PC-3 (cell line): ENCODE measurements at regions not wholly inside any gene's neighbourhood (a gene's known extent, or its start where the extent isn't known, plus 50 kb on each side); places are given as distances from the start of the nearest gene placed in this dataset.

ENCODE experiments used
- ATAC-seq: fragments of 200-7000 bp; cut with Tn5 transposase; 2 replicates; pipeline ENCODE4 v1.9.1; 2020; ENCODE audit warnings: mild to moderate bottlenecking, moderate library complexity
- BruUV-seq: library from RNA; stranded (reverse); fragments of 400-500 nt; replicated peaks from 2 replicates; lab custom pipeline; 2021; lab: Mats Ljungman, UMichigan
- CTCF ChIA-PET: fragments of 300-600 bp; sonication (Branson Sonifier 250); formaldehyde crosslinking; loops from one replicate; lab custom pipeline; 2022; ENCODE audit warnings: antibody characterized with exemption; lab: Charles Lee
- POLR2A ChIA-PET: fragments of 300-600 bp; sonication (Branson Sonifier 250); formaldehyde crosslinking; loops from one replicate; lab custom pipeline; 2022; ENCODE audit warnings: antibody characterized with exemption; ENCODE audit not compliant: unreplicated experiment; lab: Charles Lee
- DNase-seq: peaks from one replicate; pipeline ENCODE4 v3.0.0-alpha.2; 2015
- H2AFZ ChIP-seq: fragments of 300-600 bp; sonication (generic); 2 replicates; pipeline ENCODE4 v1.6.0; 2016; ENCODE audit warnings: antibody characterized with exemption, low read length
- H3F3A ChIP-seq: fragments of 300-600 bp; sonication (generic); one replicate; pipeline ENCODE4 v1.6.0; 2017; ENCODE audit warnings: antibody characterized with exemption, low read length, control low read depth, mild to moderate bottlenecking; ENCODE audit not compliant: unreplicated experiment
- H3K27ac ChIP-seq: fragments of 300-600 bp; sonication (generic); 2 replicates; pipeline ENCODE4 v1.5.1; 2016; ENCODE audit warnings: mild to moderate bottlenecking, low read length
- H3K27me3 ChIP-seq: fragments of 300-600 bp; sonication (generic); 2 replicates; pipeline ENCODE4 v1.6.1; 2016; ENCODE audit warnings: low read length, mixed read lengths
- H3K36me3 ChIP-seq: fragments of 300-600 bp; sonication (generic); 2 replicates; pipeline ENCODE4 v1.6.1; 2016; ENCODE audit warnings: low read depth, mixed run types, low read length, mixed read lengths
- H3K4me1 ChIP-seq: fragments of 300-600 bp; sonication (generic); 2 replicates; pipeline ENCODE4 v1.5.1; 2016; ENCODE audit warnings: low read length; ENCODE audit not compliant: insufficient read depth
- H3K4me2 ChIP-seq: fragments of 300-600 bp; sonication (generic); 2 replicates; pipeline ENCODE4 v1.6.0; 2016; ENCODE audit warnings: low read length
- H3K4me3 ChIP-seq: fragments of 300-600 bp; sonication (generic); 2 replicates; pipeline ENCODE4 v1.5.1; 2016; ENCODE audit warnings: mild to moderate bottlenecking, low read length, mixed read lengths
- H3K79me2 ChIP-seq: fragments of 300-600 bp; sonication (generic); 2 replicates; pipeline ENCODE4 v1.6.1; 2017; ENCODE audit warnings: low read length, mixed read lengths
- H3K9ac ChIP-seq: fragments of 300-600 bp; sonication (generic); 2 replicates; pipeline ENCODE4 v1.6.0; 2016; ENCODE audit warnings: mild to moderate bottlenecking, low read length
- H3K9me2 ChIP-seq: fragments of 300-600 bp; sonication (generic); replicated peaks from 2 replicates; pipeline ENCODE4 v1.6.1; 2016; ENCODE audit warnings: mixed run types, low read length, mixed read lengths
- H3K9me3 ChIP-seq: fragments of 300-600 bp; sonication (generic); 2 replicates; pipeline ENCODE4 v1.6.1; 2016; ENCODE audit warnings: low read length, mixed read lengths
- H4K20me1 ChIP-seq: fragments of 300-600 bp; sonication (generic); 2 replicates; pipeline ENCODE4 v1.6.1; 2016; ENCODE audit warnings: low read length, mixed read lengths
- CTCF ChIP-seq: fragments of 300-600 bp; sonication (generic); conservative IDR thresholded peaks from 2 replicates; pipeline ENCODE4 v1.5.1; 2017; ENCODE audit warnings: antibody characterized with exemption, low read depth, mild to moderate bottlenecking, low read length
- EZH2 ChIP-seq: fragments of 300-600 bp; sonication (generic); IDR thresholded peaks from one replicate; pipeline ENCODE4 v1.6.1; 2017; ENCODE audit warnings: antibody characterized with exemption, mild to moderate bottlenecking, low read length; ENCODE audit not compliant: unreplicated experiment
- EZH2phosphoT487 ChIP-seq: fragments of 300-600 bp; sonication (generic); IDR thresholded peaks from 2 replicates; pipeline ENCODE4 v1.6.1; 2018; ENCODE audit warnings: mild to moderate bottlenecking, antibody characterized with exemption, low read length, borderline replicate concordance
- intact Hi-C: fragments of 100-400 bp; cut with micrococcal nuclease; formaldehyde crosslinking; loops from 2 replicates; pipeline ENCODE4 v1.9.0; 2023

GRCh38 chr5:92962752-92963151 lies 618.3 kb downstream of the NR2F1-AS1 start:
- POLR2A ChIA-PET, result no interaction called here
- intact Hi-C loops, result no loop called here
- CTCF ChIA-PET, result no interaction called here
- no peak for ATAC-seq
- no peak overlapping the region for H3K27ac ChIP-seq
- DNase-seq, result no peak
- H3K4me3 ChIP-seq, result no peak overlapping the region
- H3K27me3 ChIP-seq, result no peaks in the 10 kb centered on the region
- no peaks in the 10 kb centered on the region for H3K4me1 ChIP-seq
- H3K36me3 ChIP-seq, result no peaks in the 10 kb centered on the region
- no peaks in the 10 kb centered on the region for H3K9me2 ChIP-seq
- no peak overlapping the region for H2AFZ ChIP-seq
- H3K9me3 ChIP-seq, result no peaks in the 10 kb centered on the region
- BruUV-seq, result no TSS peak
- TF ChIP-seq CTCF (no peak), EZH2 (no peak), EZH2phosphoT487 (no peak)
- H3K4me2 ChIP-seq, result no peak overlapping the region
- H3F3A ChIP-seq, result no peaks in the 10 kb centered on the region
- no peak overlapping the region for H3K9ac ChIP-seq
- no peaks in the 10 kb centered on the region for H4K20me1 ChIP-seq
- no peaks in the 10 kb centered on the region for H3K79me2 ChIP-seq

GRCh38 chr5:92956886-92957285 lies 624.1 kb downstream of the NR2F1-AS1 start:
- Histone ChIP-seq H3K36me3 (peaks cover 2% of the 10 kb centered on the region; the same call in 1 of the 2 replicates), H3K9ac (no peak overlapping the region), H3K4me2 (no peak overlapping the region), H4K20me1 (no peaks in the 10 kb centered on the region), H2AFZ (no peak overlapping the region), H3K27ac (no peak overlapping the region), H3F3A (no peaks in the 10 kb centered on the region), H3K9me2 (no peaks in the 10 kb centered on the region), H3K79me2 (no peaks in the 10 kb centered on the region), H3K4me3 (no peak overlapping the region), H3K9me3 (peaks cover 4% of the 10 kb centered on the region; the same call in 1 of the 2 replicates), H3K27me3 (no peaks in the 10 kb centered on the region), H3K4me1 (no peaks in the 10 kb centered on the region)
- no TSS peak for BruUV-seq
- TF ChIP-seq EZH2 (no peak), EZH2phosphoT487 (no peak), CTCF (no peak)
- CTCF ChIA-PET, result no interaction called here
- intact Hi-C loops, result no loop called here
- no peak for DNase-seq
- ATAC-seq, result no peak
- POLR2A ChIA-PET, result no interaction called here

DNA sequence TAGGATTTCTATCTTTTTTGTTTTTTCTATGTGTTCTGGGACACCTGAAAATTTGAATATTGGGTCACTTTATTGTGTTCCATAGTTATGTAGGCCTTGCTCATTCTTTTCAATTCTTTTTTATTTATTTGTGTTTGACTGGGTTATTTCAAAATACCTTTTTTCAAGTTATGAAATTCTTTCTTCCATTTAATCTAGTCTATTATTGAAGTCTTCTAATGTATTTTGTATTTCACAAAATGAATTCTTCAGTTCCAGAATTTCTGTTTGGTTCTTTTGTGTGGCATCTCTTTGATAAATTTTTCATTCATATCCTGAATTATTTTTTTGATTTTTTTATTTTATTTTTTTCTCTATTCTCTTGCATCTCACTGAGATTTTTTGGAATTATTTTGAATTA lies 628.8 kb downstream of the NR2F1-AS1 start:
- Histone ChIP-seq H3K9me2 (no peaks in the 10 kb centered on the region), H3K9ac (no peak overlapping the region), H3K27ac (no peak overlapping the region), H3F3A (no peaks in the 10 kb centered on the region), H3K4me3 (no peak overlapping the region), H2AFZ (no peak overlapping the region), H3K4me2 (no peak overlapping the region), H3K36me3 (peaks cover 11% of the 10 kb centered on the region; the same call in 1 of the 2 replicates), H3K9me3 (peaks cover 18% of the 10 kb centered on the region), H3K4me1 (peaks cover 9% of the 10 kb centered on the region; the same call in 1 of the 2 replicates), H3K27me3 (no peaks in the 10 kb centered on the region), H4K20me1 (no peaks in the 10 kb centered on the region), H3K79me2 (no peaks in the 10 kb centered on the region)
- BruUV-seq, result no TSS peak
- ChIA-PET POLR2A (no interaction called here), CTCF (no interaction called here)
- DNase-seq (no peak), ATAC-seq (no peak)
- TF ChIP-seq EZH2, result no peak
- no peak for TF ChIP-seq CTCF
- no peak for TF ChIP-seq EZH2phosphoT487
- intact Hi-C loops, result no loop called here
